ENCODE measurements at regions not wholly inside any gene's neighbourhood (a gene's known extent, or its start where the extent isn't known, plus 50 kb on each side); places are given as distances from the start of the nearest gene placed in this dataset.

DNA sequence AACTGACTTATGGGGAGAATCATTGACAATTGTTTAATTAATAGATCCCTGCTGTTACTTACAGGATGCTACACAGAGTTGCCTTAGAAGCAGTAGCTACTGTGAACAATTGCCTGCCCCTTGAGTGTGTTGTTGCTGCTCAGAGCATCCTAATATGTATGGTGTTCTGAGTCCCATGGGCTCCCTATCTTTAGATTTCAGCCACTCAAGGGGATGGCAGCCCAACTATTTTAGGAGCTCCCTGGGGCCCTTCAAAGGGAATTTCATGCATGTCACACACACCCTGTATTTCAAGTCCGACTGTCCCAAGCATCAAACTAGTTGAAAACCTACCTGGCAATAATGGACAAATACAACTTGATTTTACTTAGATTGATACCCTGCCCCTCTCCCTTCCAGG lies 111.2 kb downstream of the NOC3L start:
- TF ChIP-seq, protein P1, sequence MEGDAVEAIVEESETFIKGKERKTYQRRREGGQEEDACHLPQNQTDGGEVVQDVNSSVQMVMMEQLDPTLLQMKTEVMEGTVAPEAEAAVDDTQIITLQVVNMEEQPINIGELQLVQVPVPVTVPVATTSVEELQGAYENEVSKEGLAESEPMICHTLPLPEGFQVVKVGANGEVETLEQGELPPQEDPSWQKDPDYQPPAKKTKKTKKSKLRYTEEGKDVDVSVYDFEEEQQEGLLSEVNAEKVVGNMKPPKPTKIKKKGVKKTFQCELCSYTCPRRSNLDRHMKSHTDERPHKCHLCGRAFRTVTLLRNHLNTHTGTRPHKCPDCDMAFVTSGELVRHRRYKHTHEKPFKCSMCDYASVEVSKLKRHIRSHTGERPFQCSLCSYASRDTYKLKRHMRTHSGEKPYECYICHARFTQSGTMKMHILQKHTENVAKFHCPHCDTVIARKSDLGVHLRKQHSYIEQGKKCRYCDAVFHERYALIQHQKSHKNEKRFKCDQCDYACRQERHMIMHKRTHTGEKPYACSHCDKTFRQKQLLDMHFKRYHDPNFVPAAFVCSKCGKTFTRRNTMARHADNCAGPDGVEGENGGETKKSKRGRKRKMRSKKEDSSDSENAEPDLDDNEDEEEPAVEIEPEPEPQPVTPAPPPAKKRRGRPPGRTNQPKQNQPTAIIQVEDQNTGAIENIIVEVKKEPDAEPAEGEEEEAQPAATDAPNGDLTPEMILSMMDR (IDR thresholded peaks at IDR 0.05) = no peak
- no peak for TF ChIP-seq EZH2 (IDR thresholded peaks at IDR 0.05; ENCODE audit: borderline replicate concordance, insufficient read depth, low read depth, low read length, poor library complexity, severe bottlenecking)
